ENCODE measurements at regions not wholly inside any gene's neighbourhood (a gene's known extent, or its start where the extent isn't known, plus 50 kb on each side); places are given as distances from the start of the nearest gene placed in this dataset.

GRCh38 chr22:17272511-17272991 lies 53.3 kb upstream of the ADA2 start:
- Histone ChIP-seq H3F3A (ENCODE audit: low read depth) (peaks cover 50% of the 10 kb centered on the region), H3K79me2 (ENCODE audit: low read depth) (no peaks in the 10 kb centered on the region), H4K20me1 (ENCODE audit: low read depth) (no peaks in the 10 kb centered on the region), H2AFZ (replicated peaks) (peak overlapping the region; percentile 79), H3K9me3 (ENCODE audit: low read depth) (no peaks in the 10 kb centered on the region), H3K4me2 (peak overlapping the region; percentile 74), H3K27me3 (no peaks in the 10 kb centered on the region), H3K4me3 (peak overlapping the region; percentile 24), H3K9ac (no peak overlapping the region), H3K36me3 (no peaks in the 10 kb centered on the region), H3K27ac (peak overlapping the region; percentile 91), H3K4me1 (peaks cover 47% of the 10 kb centered on the region)
- peaks cover 41% of the 10 kb centered on the region for H3K4me1 Mint-ChIP-seq
- peaks cover 13% of the 10 kb centered on the region for H3K27me3 Mint-ChIP-seq (ENCODE audit: insufficient read depth, low read depth)
- no peak overlapping the region for H3K4me3 Mint-ChIP-seq
- TF ChIP-seq CTCF (IDR thresholded peaks at IDR 0.05), result no peak
- no peak for TF ChIP-seq EZH2 (IDR thresholded peaks at IDR 0.05)
- no peak for TF ChIP-seq EZH2phosphoT487 (IDR thresholded peaks at IDR 0.05)
- peak overlapping the region; percentile 80 for H3K27ac Mint-ChIP-seq
- H3K9me3 Mint-ChIP-seq, result no peaks in the 10 kb centered on the region
- no peaks in the 10 kb centered on the region for H3K36me3 Mint-ChIP-seq
- peak; percentile 72 for DNase-seq (ENCODE audit: low spot score)

- no peaks in the 10 kb centered on the region for H3K27me3 ChIP-seq
- peak overlapping the region; percentile 91 for H3K27ac ChIP-seq
- peaks cover 56% of the 10 kb centered on the region for H3F3A ChIP-seq (ENCODE audit: low read depth)
- peak overlapping the region; percentile 24 for H3K4me3 ChIP-seq
- H3K79me2 ChIP-seq (ENCODE audit: low read depth), result no peaks in the 10 kb centered on the region
- TF ChIP-seq EZH2phosphoT487 (IDR thresholded peaks at IDR 0.05) (no peak), CTCF (IDR thresholded peaks at IDR 0.05) (peak; percentile 27)
- no peaks in the 10 kb centered on the region for H3K9me3 ChIP-seq (ENCODE audit: low read depth)
- H4K20me1 ChIP-seq (ENCODE audit: low read depth), result peaks cover 3% of the 10 kb centered on the region
- Mint-ChIP-seq H3K9me3 (no peaks in the 10 kb centered on the region), H3K27me3 (ENCODE audit: insufficient read depth, low read depth) (peaks cover 16% of the 10 kb centered on the region), H3K27ac (no peak overlapping the region), H3K4me1 (peaks cover 48% of the 10 kb centered on the region), H3K36me3 (no peaks in the 10 kb centered on the region), H3K4me3 (no peak overlapping the region)
- H3K9ac ChIP-seq, result no peak overlapping the region
- no peak overlapping the region for H2AFZ ChIP-seq (replicated peaks)
- no peaks in the 10 kb centered on the region for H3K36me3 ChIP-seq
- peak overlapping the region; percentile 74 for H3K4me2 ChIP-seq
- peaks cover 54% of the 10 kb centered on the region for H3K4me1 ChIP-seq
- DNase-seq (ENCODE audit: low spot score), result no peak
Measured at GRCh38 chr22:17271711-17272451, 52.6 kb upstream of the ADA2 start.

GRCh38 chr22:17269607-17270261 lies 50.5 kb upstream of the ADA2 start:
- peaks cover 76% of the 10 kb centered on the region for H3K4me1 ChIP-seq

More at GRCh38 chr22:17269607-17270261, 50.5 kb upstream of the ADA2 start:
- H3K9me3 ChIP-seq (ENCODE audit: low read depth), result no peaks in the 10 kb centered on the region
- no peak overlapping the region for H3K9ac ChIP-seq
- Mint-ChIP-seq H3K27me3 (ENCODE audit: insufficient read depth, low read depth) (peaks cover 16% of the 10 kb centered on the region), H3K27ac (peak overlapping the region; percentile 38), H3K36me3 (no peaks in the 10 kb centered on the region), H3K4me1 (peaks cover 69% of the 10 kb centered on the region), H3K4me3 (no peak overlapping the region), H3K9me3 (no peaks in the 10 kb centered on the region)
- peaks cover 8% of the 10 kb centered on the region for H4K20me1 ChIP-seq (ENCODE audit: low read depth)
- H3K4me2 ChIP-seq, result peak overlapping the region; percentile 77
- H3K4me3 ChIP-seq, result no peak overlapping the region
- H3K27ac ChIP-seq, result no peak overlapping the region
- no peak for DNase-seq (ENCODE audit: low spot score)
- no peaks in the 10 kb centered on the region for H3K79me2 ChIP-seq (ENCODE audit: low read depth)
- H3K27me3 ChIP-seq, result no peaks in the 10 kb centered on the region
- peaks cover 78% of the 10 kb centered on the region for H3F3A ChIP-seq (ENCODE audit: low read depth)
- no peak for TF ChIP-seq EZH2 (IDR thresholded peaks at IDR 0.05)
- no peak for TF ChIP-seq EZH2phosphoT487 (IDR thresholded peaks at IDR 0.05)
- no peak for TF ChIP-seq CTCF (IDR thresholded peaks at IDR 0.05)
- no peaks in the 10 kb centered on the region for H3K36me3 ChIP-seq
- H2AFZ ChIP-seq (replicated peaks), result no peak overlapping the region

Measured in neural progenitor cell (in vitro differentiated cells).